Neural progenitor cell (in vitro differentiated cells): ENCODE measurements at regions not wholly inside any gene's neighbourhood (a gene's known extent, or its start where the extent isn't known, plus 50 kb on each side); places are given as distances from the start of the nearest gene placed in this dataset.

Experiments used
- DNase-seq: peaks from one replicate; pipeline ENCODE4 v3.0.0-alpha.2; 2016; ENCODE audit warnings: low spot score
- H2AFZ ChIP-seq: fragments of 200-600 bp; sonication (generic); replicated peaks from 2 replicates; pipeline ENCODE4 v1.6.1; 2016; ENCODE audit warnings: antibody characterized with exemption
- H3F3A ChIP-seq: fragments of 200-600 bp; sonication (generic); 2 replicates; pipeline ENCODE4 v1.6.1; 2016; ENCODE audit warnings: antibody characterized with exemption, low read depth
- H3K27ac ChIP-seq: fragments of 200-600 bp; sonication (generic); 2 replicates; pipeline ENCODE4 v1.5.1; 2016; ENCODE audit warnings: mild to moderate bottlenecking
- H3K27me3 ChIP-seq: fragments of 200-600 bp; sonication (generic); 2 replicates; pipeline ENCODE4 v1.6.1; 2016; ENCODE audit warnings: mild to moderate bottlenecking, moderate library complexity
- H3K36me3 ChIP-seq: fragments of 200-600 bp; sonication (generic); 2 replicates; pipeline ENCODE4 v1.5.1; 2016
- H3K4me1 ChIP-seq: fragments of 200-600 bp; sonication (generic); 2 replicates; pipeline ENCODE4 v1.6.1; 2016; ENCODE audit warnings: mixed run types
- H3K4me2 ChIP-seq: fragments of 200-600 bp; sonication (generic); 2 replicates; pipeline ENCODE4 v1.6.1; 2016
- H3K4me3 ChIP-seq: fragments of 200-600 bp; sonication (generic); 2 replicates; pipeline ENCODE4 v1.5.1; 2016
- H3K79me2 ChIP-seq: fragments of 200-600 bp; sonication (generic); 2 replicates; pipeline ENCODE4 v1.6.1; 2016; ENCODE audit warnings: low read depth
- H3K9ac ChIP-seq: fragments of 200-600 bp; sonication (generic); 2 replicates; pipeline ENCODE4 v1.6.1; 2016
- H3K9me3 ChIP-seq: fragments of 200-600 bp; sonication (generic); 2 replicates; pipeline ENCODE4 v1.5.1; 2016; ENCODE audit warnings: low read depth
- H4K20me1 ChIP-seq: fragments of 200-600 bp; sonication (generic); 2 replicates; pipeline ENCODE4 v1.6.1; 2016; ENCODE audit warnings: low read depth
- H3K27ac Mint-ChIP-seq: 3 replicates; pipeline ENCODE4 v1.8.0; 2021; ENCODE audit warnings: mixed read lengths
- H3K27me3 Mint-ChIP-seq: 2 replicates; pipeline ENCODE4 v1.8.0; 2022; ENCODE audit warnings: low read depth, mild to moderate bottlenecking, inconsistent platforms, moderate library complexity, mixed read lengths; ENCODE audit not compliant: insufficient read depth
- H3K36me3 Mint-ChIP-seq: 3 replicates; pipeline ENCODE4 v1.8.0; 2021; ENCODE audit warnings: mixed read lengths
- H3K4me1 Mint-ChIP-seq: 3 replicates; pipeline ENCODE4 v1.8.0; 2021; ENCODE audit warnings: mixed read lengths
- H3K4me3 Mint-ChIP-seq: 3 replicates; pipeline ENCODE4 v1.8.0; 2021; ENCODE audit warnings: mild to moderate bottlenecking, moderate library complexity, mixed read lengths
- H3K9me3 Mint-ChIP-seq: 3 replicates; pipeline ENCODE4 v1.8.0; 2020; ENCODE audit warnings: mixed read lengths
- CTCF ChIP-seq: fragments of 200-600 bp; sonication (generic); IDR thresholded peaks from 2 replicates; pipeline ENCODE4 v1.5.1; 2017; ENCODE audit warnings: antibody characterized with exemption, mild to moderate bottlenecking
- EZH2 ChIP-seq: fragments of 200-600 bp; sonication (generic); IDR thresholded peaks from 2 replicates; pipeline ENCODE4 v1.6.1; 2017; ENCODE audit warnings: antibody characterized with exemption, mild to moderate bottlenecking, moderate library complexity
- EZH2phosphoT487 ChIP-seq: fragments of 200-600 bp; sonication (generic); IDR thresholded peaks from 2 replicates; pipeline ENCODE4 v1.6.1; 2017; ENCODE audit warnings: antibody characterized with exemption

GRCh38 chr21:20662514-20662913, 335.7 kb upstream of the NCAM2 start:
- H3K27ac Mint-ChIP-seq, result no peak overlapping the region
- no peaks in the 10 kb centered on the region for H3K36me3 Mint-ChIP-seq
- H3K4me2 ChIP-seq, result peak overlapping the region; percentile 80
- no peak for TF ChIP-seq EZH2
- no peak for TF ChIP-seq CTCF
- no peak for TF ChIP-seq EZH2phosphoT487
- H3K36me3 ChIP-seq, result no peaks in the 10 kb centered on the region
- DNase-seq, result peak; percentile 39
- H3K27me3 ChIP-seq, result no peaks in the 10 kb centered on the region
- H3K27me3 Mint-ChIP-seq, result no peaks in the 10 kb centered on the region
- peaks cover 16% of the 10 kb centered on the region for H3K4me1 Mint-ChIP-seq
- H3K27ac ChIP-seq, result peak overlapping the region; percentile 94
- H3K4me3 ChIP-seq, result peak overlapping the region; percentile 25
- no peaks in the 10 kb centered on the region for H3K9me3 ChIP-seq
- no peak overlapping the region for H3K9ac ChIP-seq
- peaks cover 3% of the 10 kb centered on the region for H3K9me3 Mint-ChIP-seq
- no peak overlapping the region for H3K4me3 Mint-ChIP-seq
- H3K4me1 ChIP-seq, result peaks cover 28% of the 10 kb centered on the region
- peak overlapping the region; percentile 12 for H2AFZ ChIP-seq
- no peaks in the 10 kb centered on the region for H4K20me1 ChIP-seq
- peaks cover 27% of the 10 kb centered on the region for H3F3A ChIP-seq
- no peaks in the 10 kb centered on the region for H3K79me2 ChIP-seq

GRCh38 chr21:20667931-20668330, 330.3 kb upstream of the NCAM2 start:
- no peak overlapping the region for H2AFZ ChIP-seq
- H3K4me1 Mint-ChIP-seq, result peaks cover under 1% of the 10 kb centered on the region
- no peaks in the 10 kb centered on the region for H3K27me3 ChIP-seq
- DNase-seq, result no peak
- no peaks in the 10 kb centered on the region for H4K20me1 ChIP-seq
- H3K9me3 Mint-ChIP-seq, result peaks cover 9% of the 10 kb centered on the region
- H3F3A ChIP-seq, result peaks cover 4% of the 10 kb centered on the region
- H3K9ac ChIP-seq, result no peak overlapping the region
- H3K9me3 ChIP-seq, result no peaks in the 10 kb centered on the region
- no peak overlapping the region for H3K27ac ChIP-seq
- H3K4me1 ChIP-seq, result no peaks in the 10 kb centered on the region
- no peaks in the 10 kb centered on the region for H3K27me3 Mint-ChIP-seq
- H3K36me3 Mint-ChIP-seq, result no peaks in the 10 kb centered on the region
- no peak overlapping the region for H3K4me3 Mint-ChIP-seq
- no peaks in the 10 kb centered on the region for H3K36me3 ChIP-seq
- no peak overlapping the region for H3K4me2 ChIP-seq
- TF ChIP-seq CTCF (no peak), EZH2 (no peak), EZH2phosphoT487 (no peak)
- no peak overlapping the region for H3K27ac Mint-ChIP-seq
- H3K79me2 ChIP-seq, result no peaks in the 10 kb centered on the region
- H3K4me3 ChIP-seq, result no peak overlapping the region

- H3K36me3 Mint-ChIP-seq, result no peaks in the 10 kb centered on the region
- no peak overlapping the region for H2AFZ ChIP-seq
- H3K4me3 ChIP-seq, result no peak overlapping the region
- no peaks in the 10 kb centered on the region for H3K9me3 Mint-ChIP-seq
- H3K4me1 Mint-ChIP-seq, result no peaks in the 10 kb centered on the region
- H3K27me3 Mint-ChIP-seq, result no peaks in the 10 kb centered on the region
- no peak for DNase-seq
- no peak overlapping the region for H3K4me2 ChIP-seq
- no peaks in the 10 kb centered on the region for H3K36me3 ChIP-seq
- H3K27ac ChIP-seq, result no peak overlapping the region
- no peak overlapping the region for H3K27ac Mint-ChIP-seq
- H3F3A ChIP-seq, result no peaks in the 10 kb centered on the region
- H3K9ac ChIP-seq, result no peak overlapping the region
- no peaks in the 10 kb centered on the region for H3K79me2 ChIP-seq
- no peaks in the 10 kb centered on the region for H3K27me3 ChIP-seq
- no peak for TF ChIP-seq CTCF
- TF ChIP-seq EZH2phosphoT487, result no peak
- TF ChIP-seq EZH2, result no peak
- H4K20me1 ChIP-seq, result no peaks in the 10 kb centered on the region
- no peak overlapping the region for H3K4me3 Mint-ChIP-seq
- no peaks in the 10 kb centered on the region for H3K4me1 ChIP-seq
- no peaks in the 10 kb centered on the region for H3K9me3 ChIP-seq
Observed at GRCh38 chr21:20685475-20685874, 312.7 kb upstream of the NCAM2 start.

GRCh38 chr21:20698585-20698984, 299.6 kb upstream of the NCAM2 start:
- H3K4me2 ChIP-seq, result no peak overlapping the region
- no peaks in the 10 kb centered on the region for H3K4me1 Mint-ChIP-seq
- H2AFZ ChIP-seq, result no peak overlapping the region
- H3K9ac ChIP-seq, result no peak overlapping the region
- H3K27me3 Mint-ChIP-seq, result no peaks in the 10 kb centered on the region
- peaks cover 9% of the 10 kb centered on the region for H3K4me1 ChIP-seq
- H3K27ac Mint-ChIP-seq, result no peak overlapping the region
- no peaks in the 10 kb centered on the region for H4K20me1 ChIP-seq
- H3K4me3 Mint-ChIP-seq, result no peak overlapping the region
- H3K36me3 ChIP-seq, result no peaks in the 10 kb centered on the region
- TF ChIP-seq EZH2 (no peak), EZH2phosphoT487 (no peak), CTCF (no peak)
- H3K36me3 Mint-ChIP-seq, result no peaks in the 10 kb centered on the region
- H3K4me3 ChIP-seq, result no peak overlapping the region
- H3K9me3 ChIP-seq, result no peaks in the 10 kb centered on the region
- no peak overlapping the region for H3K27ac ChIP-seq
- no peaks in the 10 kb centered on the region for H3K79me2 ChIP-seq
- H3K27me3 ChIP-seq, result no peaks in the 10 kb centered on the region
- no peak for DNase-seq
- H3F3A ChIP-seq, result no peaks in the 10 kb centered on the region
- no peaks in the 10 kb centered on the region for H3K9me3 Mint-ChIP-seq
